Astrocyte (in vitro differentiated cells and primary cell): ENCODE measurements at regions not wholly inside any gene's neighbourhood (a gene's known extent, or its start where the extent isn't known, plus 50 kb on each side); places are given as distances from the start of the nearest gene placed in this dataset.

Experiments
- EZH2 ChIP-seq: IDR thresholded peaks from 2 replicates; pipeline ENCODE4 v1.6.1; 2012; ENCODE audit warnings: mild to moderate bottlenecking, low read length, inconsistent platforms; ENCODE audit not compliant: insufficient read depth
- TF ChIP-seq, protein P1 (sequence below): IDR thresholded peaks from 2 replicates; pipeline ENCODE4 v1.5.1; 2011; ENCODE audit warnings: low read depth, mild to moderate bottlenecking, inconsistent platforms, low read length, moderate library complexity; ENCODE audit not compliant: insufficient read depth

DNA sequence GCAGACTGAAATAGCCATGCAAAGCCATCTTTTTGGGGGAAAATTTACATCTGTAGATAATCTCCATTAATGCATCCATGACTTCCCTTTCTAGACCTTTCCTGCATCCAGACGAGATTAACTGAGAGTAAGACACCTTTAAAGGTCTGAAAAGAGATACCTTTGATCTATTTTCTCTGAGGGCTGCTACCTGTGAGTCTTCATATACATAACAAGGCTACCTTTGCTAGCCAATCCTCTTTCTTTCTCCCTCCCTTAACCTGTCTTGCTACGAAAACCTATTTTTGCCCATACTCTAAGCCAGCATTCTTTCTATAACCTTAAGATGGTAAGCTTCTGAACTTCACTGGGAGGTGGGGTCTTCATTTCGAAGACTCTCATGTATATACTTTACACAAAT, 908.5 kb upstream of the FBXO33 start:
- TF ChIP-seq, protein P1, sequence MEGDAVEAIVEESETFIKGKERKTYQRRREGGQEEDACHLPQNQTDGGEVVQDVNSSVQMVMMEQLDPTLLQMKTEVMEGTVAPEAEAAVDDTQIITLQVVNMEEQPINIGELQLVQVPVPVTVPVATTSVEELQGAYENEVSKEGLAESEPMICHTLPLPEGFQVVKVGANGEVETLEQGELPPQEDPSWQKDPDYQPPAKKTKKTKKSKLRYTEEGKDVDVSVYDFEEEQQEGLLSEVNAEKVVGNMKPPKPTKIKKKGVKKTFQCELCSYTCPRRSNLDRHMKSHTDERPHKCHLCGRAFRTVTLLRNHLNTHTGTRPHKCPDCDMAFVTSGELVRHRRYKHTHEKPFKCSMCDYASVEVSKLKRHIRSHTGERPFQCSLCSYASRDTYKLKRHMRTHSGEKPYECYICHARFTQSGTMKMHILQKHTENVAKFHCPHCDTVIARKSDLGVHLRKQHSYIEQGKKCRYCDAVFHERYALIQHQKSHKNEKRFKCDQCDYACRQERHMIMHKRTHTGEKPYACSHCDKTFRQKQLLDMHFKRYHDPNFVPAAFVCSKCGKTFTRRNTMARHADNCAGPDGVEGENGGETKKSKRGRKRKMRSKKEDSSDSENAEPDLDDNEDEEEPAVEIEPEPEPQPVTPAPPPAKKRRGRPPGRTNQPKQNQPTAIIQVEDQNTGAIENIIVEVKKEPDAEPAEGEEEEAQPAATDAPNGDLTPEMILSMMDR: no peak
- TF ChIP-seq EZH2: no peak
